Epithelial cell of proximal tubule (primary cell): ENCODE measurements at regions not wholly inside any gene's neighbourhood (a gene's known extent, or its start where the extent isn't known, plus 50 kb on each side); places are given as distances from the start of the nearest gene placed in this dataset.

Source experiments
- DNase-seq: peaks from one replicate; pipeline ENCODE4 v3.0.0-alpha.2; 2011; ENCODE audit warnings: low read depth
- H3K4me3 ChIP-seq: 2 replicates; pipeline ENCODE4 v1.5.1; 2011; ENCODE audit warnings: low read depth, mild to moderate bottlenecking, low read length
- TF ChIP-seq, protein P1 (sequence below): conservative IDR thresholded peaks from 2 replicates; pipeline ENCODE4 v1.5.1; 2012; ENCODE audit warnings: low read depth, mild to moderate bottlenecking, low read length

DNA sequence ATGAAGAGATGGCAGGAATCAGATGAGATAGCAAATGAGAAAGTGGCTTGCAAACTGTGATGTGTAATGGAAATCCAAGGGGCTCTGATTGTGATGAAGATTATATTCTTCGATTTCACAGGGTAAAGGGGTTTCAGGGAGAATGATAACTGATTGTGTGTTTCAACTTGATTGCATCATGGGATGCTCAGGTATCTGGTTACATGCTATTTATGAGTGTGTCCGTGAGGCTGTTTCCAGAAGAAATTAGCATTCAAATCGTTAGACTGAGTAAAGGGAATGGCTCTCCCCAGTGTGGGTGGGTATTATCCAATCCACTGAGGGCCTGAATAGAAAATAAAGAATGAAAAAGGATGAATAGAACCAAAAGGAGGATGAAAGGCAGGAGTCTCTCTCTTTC, 278.7 kb upstream of the LARGE1 start:
- TF ChIP-seq, protein P1, sequence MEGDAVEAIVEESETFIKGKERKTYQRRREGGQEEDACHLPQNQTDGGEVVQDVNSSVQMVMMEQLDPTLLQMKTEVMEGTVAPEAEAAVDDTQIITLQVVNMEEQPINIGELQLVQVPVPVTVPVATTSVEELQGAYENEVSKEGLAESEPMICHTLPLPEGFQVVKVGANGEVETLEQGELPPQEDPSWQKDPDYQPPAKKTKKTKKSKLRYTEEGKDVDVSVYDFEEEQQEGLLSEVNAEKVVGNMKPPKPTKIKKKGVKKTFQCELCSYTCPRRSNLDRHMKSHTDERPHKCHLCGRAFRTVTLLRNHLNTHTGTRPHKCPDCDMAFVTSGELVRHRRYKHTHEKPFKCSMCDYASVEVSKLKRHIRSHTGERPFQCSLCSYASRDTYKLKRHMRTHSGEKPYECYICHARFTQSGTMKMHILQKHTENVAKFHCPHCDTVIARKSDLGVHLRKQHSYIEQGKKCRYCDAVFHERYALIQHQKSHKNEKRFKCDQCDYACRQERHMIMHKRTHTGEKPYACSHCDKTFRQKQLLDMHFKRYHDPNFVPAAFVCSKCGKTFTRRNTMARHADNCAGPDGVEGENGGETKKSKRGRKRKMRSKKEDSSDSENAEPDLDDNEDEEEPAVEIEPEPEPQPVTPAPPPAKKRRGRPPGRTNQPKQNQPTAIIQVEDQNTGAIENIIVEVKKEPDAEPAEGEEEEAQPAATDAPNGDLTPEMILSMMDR: no peak
- DNase-seq: no peak
- no peak overlapping the region for H3K4me3 ChIP-seq

DNA sequence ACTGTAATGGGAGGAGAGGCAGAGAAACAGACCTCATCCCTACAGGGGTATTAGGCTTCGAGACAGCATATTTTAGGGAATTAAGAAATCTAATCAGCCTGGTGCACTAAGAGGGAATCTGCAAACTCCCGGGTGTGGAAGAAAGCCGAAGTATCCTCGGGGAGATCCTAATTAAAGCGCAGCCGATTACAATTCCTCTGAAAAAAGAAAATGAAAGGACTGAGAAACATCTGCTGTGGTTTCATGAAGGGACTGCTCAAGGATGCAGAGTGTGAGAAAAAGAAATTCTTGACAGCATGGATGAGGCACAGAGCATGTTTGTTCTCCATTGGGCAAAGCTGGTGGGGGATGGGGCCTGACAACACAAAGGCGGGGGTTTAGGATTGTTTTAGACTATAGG, 290.0 kb upstream of the LARGE1 start:
- DNase-seq: no peak
- no peak overlapping the region for H3K4me3 ChIP-seq
- TF ChIP-seq, protein P1: no peak

- no peak for DNase-seq
- H3K4me3 ChIP-seq: no peak overlapping the region
- TF ChIP-seq, protein P1: no peak
Measured at GRCh38 chr22:34214372-34214771, 294.1 kb upstream of the LARGE1 start.

DNA sequence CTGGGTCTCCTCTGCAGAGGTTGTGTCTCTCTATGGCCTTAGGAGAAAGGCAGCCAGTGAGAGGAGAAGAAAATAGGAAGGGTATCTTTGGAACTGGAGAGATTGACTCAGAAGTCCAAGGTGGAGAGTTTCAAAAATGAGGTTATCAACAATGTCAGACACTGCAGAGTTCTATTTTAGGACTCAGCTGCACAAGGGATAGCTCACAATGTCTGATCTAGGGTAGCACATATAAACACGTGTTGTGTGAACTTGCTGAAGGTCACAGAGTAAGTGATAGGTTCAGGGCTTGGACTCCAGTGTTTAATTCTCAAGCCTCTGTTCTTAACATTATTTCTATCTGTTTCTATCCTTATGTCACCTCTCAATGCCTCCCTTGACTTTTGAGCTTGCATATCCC, 305.0 kb upstream of the LARGE1 start:
- H3K4me3 ChIP-seq: no peak overlapping the region
- TF ChIP-seq, protein P1: no peak
- DNase-seq: no peak

- no peak overlapping the region for H3K4me3 ChIP-seq
- TF ChIP-seq, protein P1: no peak
- no peak for DNase-seq
Measured at GRCh38 chr22:34236527-34236926, 316.3 kb upstream of the LARGE1 start.

DNA sequence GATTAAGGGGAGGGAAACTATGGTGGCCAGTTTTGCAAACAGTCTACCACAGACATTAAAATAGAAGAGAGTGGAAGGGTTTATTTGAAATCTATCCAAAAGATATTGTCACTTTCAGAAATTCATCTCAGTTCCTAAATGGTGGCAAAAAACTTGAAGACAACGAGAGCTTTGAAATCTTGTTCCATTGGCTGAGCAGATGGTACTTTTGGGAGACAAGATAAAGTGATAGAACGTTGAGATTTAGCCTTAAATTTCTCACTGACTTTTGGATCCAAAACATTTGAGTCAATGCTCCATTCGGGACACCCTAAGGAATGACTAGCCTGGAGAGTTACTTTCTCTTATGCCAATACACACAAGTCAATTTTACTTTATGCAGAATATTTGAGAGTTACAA, 319.1 kb upstream of the LARGE1 start:
- TF ChIP-seq, protein P1: no peak
- no peak for DNase-seq
- no peak overlapping the region for H3K4me3 ChIP-seq

DNA sequence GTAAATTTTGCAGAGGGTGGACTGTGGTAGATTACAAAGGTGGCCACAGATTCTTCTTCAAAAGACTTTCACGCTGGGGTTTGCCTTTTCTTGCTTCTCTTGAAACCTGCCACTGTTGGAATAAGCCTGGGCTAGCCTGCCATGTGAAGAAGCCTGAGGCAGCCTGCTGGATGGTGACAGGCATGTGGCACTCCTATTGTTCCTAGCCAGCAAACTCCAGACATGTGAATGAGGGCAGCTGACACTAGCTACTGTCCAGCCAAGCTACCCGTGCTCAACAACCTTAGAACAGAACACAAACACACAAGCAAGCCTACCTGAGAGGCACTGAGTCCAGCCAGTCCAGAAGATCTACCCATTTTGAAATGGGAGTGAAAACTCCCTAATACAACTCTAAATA, 322.7 kb upstream of the LARGE1 start:
- no peak overlapping the region for H3K4me3 ChIP-seq
- TF ChIP-seq, protein P1: no peak
- no peak for DNase-seq
